ENCODE measurements at regions not wholly inside any gene's neighbourhood (a gene's known extent, or its start where the extent isn't known, plus 50 kb on each side); places are given as distances from the start of the nearest gene placed in this dataset.

- Mint-ChIP-seq H3K4me1 (ENCODE audit: low read depth) (no peaks in the 10 kb centered on the region), H3K27me3 (ENCODE audit: insufficient read depth) (no peaks in the 10 kb centered on the region; the same call in 1 of the 2 replicates)
These were observed 347.1 kb upstream of the MPDZ start for GRCh38 chr9:13626601-13627000.

DNA sequence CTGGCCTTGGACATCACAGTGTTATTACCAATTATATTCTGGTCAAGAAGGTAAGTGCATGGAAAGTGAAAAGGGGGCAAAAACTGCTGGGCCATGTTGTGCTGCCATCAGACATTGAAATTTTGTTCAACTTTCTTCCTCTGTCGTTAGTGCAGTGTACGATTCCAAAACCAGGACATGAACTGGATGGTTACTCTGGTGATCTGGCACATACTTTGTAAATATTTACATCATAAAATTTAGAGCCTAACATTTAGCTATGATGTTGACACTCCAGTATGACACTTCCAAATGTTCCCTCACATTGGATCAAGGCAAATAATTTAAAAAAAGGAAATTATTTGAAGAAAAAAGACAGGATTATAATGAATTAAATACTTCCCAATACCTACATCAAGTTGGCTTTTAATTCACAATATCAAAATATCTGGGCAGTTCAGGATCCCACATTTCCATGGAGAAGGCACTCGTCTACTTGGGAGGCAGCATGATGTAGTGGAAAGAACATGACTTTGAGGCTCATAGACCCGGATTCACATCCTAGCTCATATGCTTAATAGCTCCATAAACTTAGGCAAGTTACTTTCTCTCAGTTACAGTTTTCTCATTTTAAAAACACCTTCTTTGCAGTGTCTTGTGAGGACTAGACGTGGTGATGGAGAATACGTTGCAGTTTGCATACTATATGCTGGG is 342.5 kb upstream of the MPDZ start:
- Mint-ChIP-seq H3K27me3 (ENCODE audit: insufficient read depth) (no peaks in the 10 kb centered on the region), H3K4me3 (no peak overlapping the region), H3K27ac (no peak overlapping the region), H3K9me3 (no peaks in the 10 kb centered on the region; the same call in 1 of the 2 replicates), H3K36me3 (ENCODE audit: low read depth) (no peaks in the 10 kb centered on the region), H3K4me1 (ENCODE audit: low read depth) (no peaks in the 10 kb centered on the region)
- no peak for TF ChIP-seq CTCF (IDR thresholded peaks at IDR 0.05)
- no peak for DNase-seq

More at GRCh38 chr9:13626601-13627000, 347.1 kb upstream of the MPDZ start:
- H3K36me3 Mint-ChIP-seq (ENCODE audit: low read depth), result no peaks in the 10 kb centered on the region
- no peak for DNase-seq
- H3K27ac Mint-ChIP-seq, result no peak overlapping the region
- H3K4me3 Mint-ChIP-seq, result no peak overlapping the region
- peaks cover 17% of the 10 kb centered on the region; the same call in 1 of the 2 replicates for H3K9me3 Mint-ChIP-seq
- no peak for TF ChIP-seq CTCF (IDR thresholded peaks at IDR 0.05)

- no peak for TF ChIP-seq CTCF (IDR thresholded peaks at IDR 0.05)
- no peaks in the 10 kb centered on the region for H3K27me3 Mint-ChIP-seq (ENCODE audit: insufficient read depth)
- H3K4me3 Mint-ChIP-seq, result no peak overlapping the region
- H3K9me3 Mint-ChIP-seq, result no peaks in the 10 kb centered on the region
- DNase-seq, result no peak
- no peak overlapping the region for H3K27ac Mint-ChIP-seq
- H3K4me1 Mint-ChIP-seq (ENCODE audit: low read depth), result no peaks in the 10 kb centered on the region
- no peaks in the 10 kb centered on the region for H3K36me3 Mint-ChIP-seq (ENCODE audit: low read depth)
These were observed 337.1 kb upstream of the MPDZ start for GRCh38 chr9:13616491-13617035.

DNA sequence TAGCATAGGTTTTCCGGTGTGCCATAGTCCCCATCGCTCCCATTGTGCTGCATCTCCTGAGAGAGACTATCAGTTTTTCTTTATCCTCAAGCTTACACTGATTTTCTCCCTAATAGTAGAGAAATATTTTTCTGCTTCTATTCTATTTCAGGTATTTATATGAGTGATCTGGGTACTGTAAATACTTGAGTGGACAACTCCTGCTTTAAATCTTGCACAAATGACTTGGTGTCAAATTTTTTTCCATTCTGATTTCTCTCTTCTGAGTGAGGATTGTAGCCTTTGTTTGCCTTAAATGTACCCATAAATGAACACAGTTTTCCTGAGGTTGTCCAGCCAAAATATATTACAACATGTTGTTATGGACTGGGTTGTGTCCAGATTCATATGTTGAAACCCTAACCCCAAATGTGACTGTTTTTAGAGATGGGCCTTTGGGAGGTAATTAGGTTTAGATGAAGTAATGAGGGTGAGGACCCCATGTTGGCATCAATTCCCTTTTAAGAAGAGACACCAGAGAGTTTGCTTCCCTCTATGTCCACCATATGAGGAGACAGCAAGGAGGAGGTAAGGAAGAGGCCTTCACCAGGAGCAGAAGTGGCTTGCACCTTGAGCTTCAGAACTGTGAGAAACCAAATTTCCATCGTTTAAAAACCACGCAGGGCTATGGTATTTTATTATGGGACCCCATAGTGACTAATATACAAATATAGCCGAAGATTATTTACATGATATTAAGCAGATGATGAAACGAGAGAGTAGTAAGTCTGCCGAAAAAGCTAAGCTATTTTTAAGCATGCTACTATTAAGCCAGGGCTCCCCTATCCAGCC is 336.4 kb upstream of the MPDZ start:
- no peak for TF ChIP-seq CTCF (IDR thresholded peaks at IDR 0.05)
- H3K36me3 Mint-ChIP-seq (ENCODE audit: low read depth), result no peaks in the 10 kb centered on the region
- no peaks in the 10 kb centered on the region for H3K9me3 Mint-ChIP-seq
- no peaks in the 10 kb centered on the region for H3K4me1 Mint-ChIP-seq (ENCODE audit: low read depth)
- no peak for DNase-seq
- H3K4me3 Mint-ChIP-seq, result no peak overlapping the region
- H3K27ac Mint-ChIP-seq, result no peak overlapping the region
- no peaks in the 10 kb centered on the region for H3K27me3 Mint-ChIP-seq (ENCODE audit: insufficient read depth)

GRCh38 chr9:13614060-13614459 is 334.6 kb upstream of the MPDZ start:
- no peak for TF ChIP-seq CTCF (IDR thresholded peaks at IDR 0.05)
- Mint-ChIP-seq H3K27ac (no peak overlapping the region), H3K4me1 (ENCODE audit: low read depth) (no peaks in the 10 kb centered on the region), H3K27me3 (ENCODE audit: insufficient read depth) (no peaks in the 10 kb centered on the region), H3K9me3 (no peaks in the 10 kb centered on the region), H3K36me3 (ENCODE audit: low read depth) (no peaks in the 10 kb centered on the region), H3K4me3 (no peak overlapping the region)
- no peak for DNase-seq
